Panc1 (cell line): ENCODE measurements at regions not wholly inside any gene's neighbourhood (a gene's known extent, or its start where the extent isn't known, plus 50 kb on each side); places are given as distances from the start of the nearest gene placed in this dataset.

Experiments
- ATAC-seq: fragments of 200-7000 bp; cut with Tn5 transposase; 2 replicates; pipeline ENCODE4 v1.9.1; 2020; ENCODE audit warnings: mild to moderate bottlenecking, moderate library complexity
- BruUV-seq: library from RNA; stranded (reverse); fragments of 400-500 nt; replicated peaks from 2 replicates; lab custom pipeline; 2021; lab: Mats Ljungman, UMichigan
- CTCF ChIA-PET: fragments of 300-600 bp; sonication (Branson Sonifier 250); formaldehyde crosslinking; loops from one replicate; lab custom pipeline; 2022; ENCODE audit warnings: antibody characterized with exemption; lab: Charles Lee
- POLR2A ChIA-PET: fragments of 300-600 bp; sonication (Branson Sonifier 250); formaldehyde crosslinking; loops from one replicate; lab custom pipeline; 2022; ENCODE audit warnings: antibody characterized with exemption; lab: Charles Lee
- DNase-seq: peaks from one replicate; pipeline ENCODE4 v3.0.0-alpha.2; 2010; ENCODE audit warnings: low read depth, low spot score
- H3K27ac ChIP-seq: 2 replicates; pipeline ENCODE4 v1.5.1; 2011; ENCODE audit warnings: mild to moderate bottlenecking, low read length, inconsistent platforms
- H3K27me3 ChIP-seq: fragments of 200-500 bp; sonication (Bioruptor generic); 2 replicates; pipeline ENCODE4 v1.6.0; 2014; ENCODE audit warnings: low read length, inconsistent platforms; ENCODE audit not compliant: control insufficient read depth, insufficient read depth
- H3K36me3 ChIP-seq: fragments of 200-500 bp; sonication (Bioruptor generic); 2 replicates; pipeline ENCODE4 v1.5.1; 2014; ENCODE audit warnings: inconsistent platforms, mild to moderate bottlenecking, low read length, moderate library complexity; ENCODE audit not compliant: control insufficient read depth, insufficient read depth
- H3K4me1 ChIP-seq: 2 replicates; pipeline ENCODE4 v1.5.1; 2011; ENCODE audit warnings: inconsistent platforms, mild to moderate bottlenecking, low read length, moderate library complexity; ENCODE audit not compliant: control insufficient read depth, insufficient read depth
- H3K4me3 ChIP-seq, 2 experiments: 2 replicates each; pipeline ENCODE4 v1.5.1; 2011 to 2012; ENCODE audit warnings: low read depth in 2 of 2, low read length in 2 of 2, mild to moderate bottlenecking in 2 of 2, inconsistent platforms in 1 of 2, moderate library complexity in 1 of 2
- H3K9me3 ChIP-seq: fragments of 200-500 bp; sonication (Bioruptor generic); 2 replicates; pipeline ENCODE4 v1.5.1; 2014; ENCODE audit warnings: low read depth, mild to moderate bottlenecking, inconsistent platforms, low read length, moderate library complexity; ENCODE audit not compliant: control insufficient read depth, insufficient read depth
- CTCF ChIP-seq: fragments of 450-650 bp; IDR thresholded peaks from 2 replicates; pipeline ENCODE4 v1.5.1; 2017; ENCODE audit warnings: mild to moderate bottlenecking
- POLR2AphosphoS5 ChIP-seq: IDR thresholded peaks from 2 replicates; pipeline ENCODE4 v1.6.1; 2012; ENCODE audit warnings: mild to moderate bottlenecking, low read depth, low read length, moderate library complexity
- REST ChIP-seq, 2 experiments: IDR thresholded peaks; 2 replicates each; pipeline ENCODE4 v1.6.1; 2011 to 2012; ENCODE audit warnings: low read depth in 2 of 2, control low read depth in 1 of 2, low read length in 1 of 2, mild to moderate bottlenecking in 1 of 2, moderate library complexity in 1 of 2; ENCODE audit not compliant: insufficient read depth in 1 of 2
- SIN3A ChIP-seq: IDR thresholded peaks from 2 replicates; pipeline ENCODE4 v1.6.1; 2012; ENCODE audit warnings: low read depth, mild to moderate bottlenecking, low read length, moderate library complexity, borderline replicate concordance; ENCODE audit not compliant: insufficient read depth
- TCF7L2 ChIP-seq: IDR thresholded peaks from 2 replicates; pipeline ENCODE4 v1.6.1; 2011; ENCODE audit warnings: mild to moderate bottlenecking, low read depth, low read length, inconsistent platforms
- in situ Hi-C: cut with HindIII; loops from 2 replicates; pipeline ENCODE4 v1.10.0; 2016; ENCODE audit warnings: low sequenced_read_pairs, low pct_unique_long_range_greater_than_20kb
- intact Hi-C: fragments of 100-400 bp; cut with micrococcal nuclease; formaldehyde crosslinking; loops from one replicate; pipeline ENCODE4 v1.10.0; 2022; ENCODE audit not compliant: unreplicated experiment

GRCh38 chr16:13435873-13436474 is 484.0 kb upstream of the ERCC4 start:
- TF ChIP-seq SIN3A (no peak), CTCF (peak; percentile 16), REST (IDR thresholded peaks at IDR 0.05; ENCODE audit: insufficient read depth in 1 of 2, low read depth in 2 of 2, low read length in 1 of 2) (no peak), TCF7L2 (no peak)
- CTCF ChIA-PET: no interaction called here
- in situ Hi-C loops (no loop called here), intact Hi-C loops (no loop called here)
- no peaks in the 10 kb centered on the region for H3K36me3 ChIP-seq
- no peak overlapping the region for H3K27ac ChIP-seq
- BruUV-seq: no TSS peak
- no peaks in the 10 kb centered on the region for H3K4me1 ChIP-seq
- no peaks in the 10 kb centered on the region for H3K27me3 ChIP-seq
- ATAC-seq: no peak
- H3K9me3 ChIP-seq: no peaks in the 10 kb centered on the region
- no peak overlapping the region for H3K4me3 ChIP-seq
- POLR2A ChIA-PET: no interaction called here
- DNase-seq: no peak

- Histone ChIP-seq H3K4me1 (no peaks in the 10 kb centered on the region), H3K27ac (no peak overlapping the region), H3K9me3 (no peaks in the 10 kb centered on the region), H3K4me3 (no peak overlapping the region), H3K27me3 (no peaks in the 10 kb centered on the region), H3K36me3 (no peaks in the 10 kb centered on the region)
- DNase-seq: no peak
- in situ Hi-C loops (no loop called here), intact Hi-C loops (no loop called here)
- no peak for ATAC-seq
- ChIA-PET CTCF (no interaction called here), POLR2A (no interaction called here)
- TF ChIP-seq POLR2AphosphoS5 (no peak), SIN3A (no peak), TCF7L2 (no peak), CTCF (no peak), REST (IDR thresholded peaks at IDR 0.05; ENCODE audit: insufficient read depth in 1 of 2, low read depth in 2 of 2, low read length in 1 of 2) (no peak)
- no TSS peak for BruUV-seq
These were observed 483.1 kb upstream of the ERCC4 start for GRCh38 chr16:13436641-13437412.
